PC-3 (cell line): ENCODE measurements at regions not wholly inside any gene's neighbourhood (a gene's known extent, or its start where the extent isn't known, plus 50 kb on each side); places are given as distances from the start of the nearest gene placed in this dataset.

ENCODE experiments used
- ATAC-seq: fragments of 200-7000 bp; cut with Tn5 transposase; 2 replicates; pipeline ENCODE4 v1.9.1; 2020; ENCODE audit warnings: mild to moderate bottlenecking, moderate library complexity
- BruUV-seq: library from RNA; stranded (reverse); fragments of 400-500 nt; replicated peaks from 2 replicates; lab custom pipeline; 2021; lab: Mats Ljungman, UMichigan
- CTCF ChIA-PET: fragments of 300-600 bp; sonication (Branson Sonifier 250); formaldehyde crosslinking; loops from one replicate; lab custom pipeline; 2022; ENCODE audit warnings: antibody characterized with exemption; lab: Charles Lee
- POLR2A ChIA-PET: fragments of 300-600 bp; sonication (Branson Sonifier 250); formaldehyde crosslinking; loops from one replicate; lab custom pipeline; 2022; ENCODE audit warnings: antibody characterized with exemption; ENCODE audit not compliant: unreplicated experiment; lab: Charles Lee
- DNase-seq: peaks from one replicate; pipeline ENCODE4 v3.0.0-alpha.2; 2015
- H2AFZ ChIP-seq: fragments of 300-600 bp; sonication (generic); 2 replicates; pipeline ENCODE4 v1.6.0; 2016; ENCODE audit warnings: antibody characterized with exemption, low read length
- H3F3A ChIP-seq: fragments of 300-600 bp; sonication (generic); one replicate; pipeline ENCODE4 v1.6.0; 2017; ENCODE audit warnings: antibody characterized with exemption, low read length, control low read depth, mild to moderate bottlenecking; ENCODE audit not compliant: unreplicated experiment
- H3K27ac ChIP-seq: fragments of 300-600 bp; sonication (generic); 2 replicates; pipeline ENCODE4 v1.5.1; 2016; ENCODE audit warnings: mild to moderate bottlenecking, low read length
- H3K27me3 ChIP-seq: fragments of 300-600 bp; sonication (generic); 2 replicates; pipeline ENCODE4 v1.6.1; 2016; ENCODE audit warnings: low read length, mixed read lengths
- H3K36me3 ChIP-seq: fragments of 300-600 bp; sonication (generic); 2 replicates; pipeline ENCODE4 v1.6.1; 2016; ENCODE audit warnings: low read depth, mixed run types, low read length, mixed read lengths
- H3K4me1 ChIP-seq: fragments of 300-600 bp; sonication (generic); 2 replicates; pipeline ENCODE4 v1.5.1; 2016; ENCODE audit warnings: low read length; ENCODE audit not compliant: insufficient read depth
- H3K4me2 ChIP-seq: fragments of 300-600 bp; sonication (generic); 2 replicates; pipeline ENCODE4 v1.6.0; 2016; ENCODE audit warnings: low read length
- H3K4me3 ChIP-seq: fragments of 300-600 bp; sonication (generic); 2 replicates; pipeline ENCODE4 v1.5.1; 2016; ENCODE audit warnings: mild to moderate bottlenecking, low read length, mixed read lengths
- H3K79me2 ChIP-seq: fragments of 300-600 bp; sonication (generic); 2 replicates; pipeline ENCODE4 v1.6.1; 2017; ENCODE audit warnings: low read length, mixed read lengths
- H3K9ac ChIP-seq: fragments of 300-600 bp; sonication (generic); 2 replicates; pipeline ENCODE4 v1.6.0; 2016; ENCODE audit warnings: mild to moderate bottlenecking, low read length
- H3K9me2 ChIP-seq: fragments of 300-600 bp; sonication (generic); replicated peaks from 2 replicates; pipeline ENCODE4 v1.6.1; 2016; ENCODE audit warnings: mixed run types, low read length, mixed read lengths
- H3K9me3 ChIP-seq: fragments of 300-600 bp; sonication (generic); 2 replicates; pipeline ENCODE4 v1.6.1; 2016; ENCODE audit warnings: low read length, mixed read lengths
- H4K20me1 ChIP-seq: fragments of 300-600 bp; sonication (generic); 2 replicates; pipeline ENCODE4 v1.6.1; 2016; ENCODE audit warnings: low read length, mixed read lengths
- CTCF ChIP-seq: fragments of 300-600 bp; sonication (generic); conservative IDR thresholded peaks from 2 replicates; pipeline ENCODE4 v1.5.1; 2017; ENCODE audit warnings: antibody characterized with exemption, low read depth, mild to moderate bottlenecking, low read length
- EZH2 ChIP-seq: fragments of 300-600 bp; sonication (generic); IDR thresholded peaks from one replicate; pipeline ENCODE4 v1.6.1; 2017; ENCODE audit warnings: antibody characterized with exemption, mild to moderate bottlenecking, low read length; ENCODE audit not compliant: unreplicated experiment
- EZH2phosphoT487 ChIP-seq: fragments of 300-600 bp; sonication (generic); IDR thresholded peaks from 2 replicates; pipeline ENCODE4 v1.6.1; 2018; ENCODE audit warnings: mild to moderate bottlenecking, antibody characterized with exemption, low read length, borderline replicate concordance
- intact Hi-C: fragments of 100-400 bp; cut with micrococcal nuclease; formaldehyde crosslinking; loops from 2 replicates; pipeline ENCODE4 v1.9.0; 2023

DNA sequence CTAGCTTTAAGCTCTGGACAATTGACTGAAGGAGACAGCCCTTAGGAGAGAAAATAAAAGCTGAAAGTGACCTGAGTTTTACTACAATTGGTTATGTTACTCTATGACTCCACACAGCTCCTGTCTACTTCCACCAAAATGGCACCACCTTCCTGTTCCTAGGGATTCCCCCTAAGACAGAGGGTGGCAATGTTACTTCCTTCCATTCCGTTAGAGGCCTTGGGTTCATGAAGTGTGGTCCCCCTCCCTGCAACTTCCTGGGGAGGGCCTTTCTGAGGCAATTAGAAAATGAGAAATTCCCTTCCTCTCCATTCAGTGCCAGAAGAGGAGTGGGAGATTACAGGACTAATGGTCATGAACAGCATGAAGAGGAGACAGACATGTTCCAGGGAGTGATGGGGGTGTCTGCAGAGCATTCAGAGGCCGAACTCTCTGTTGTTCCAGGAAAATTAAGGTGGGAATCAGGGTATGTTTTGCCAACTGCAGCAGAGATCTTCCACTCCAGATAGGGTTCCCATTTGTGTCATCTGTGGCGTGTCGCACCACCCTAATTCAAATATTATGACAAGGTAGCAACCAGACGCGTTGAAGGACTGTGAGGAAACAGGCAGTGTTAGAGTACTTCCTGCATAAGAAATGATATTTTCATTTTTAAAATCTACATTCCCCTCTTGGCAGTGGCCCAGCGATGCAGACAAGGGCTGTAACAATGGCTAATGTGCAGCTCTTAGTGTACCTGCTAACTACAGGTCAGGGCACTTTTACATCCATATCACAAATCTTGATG lies 53.1 kb upstream of the TRIM67 start:
- Histone ChIP-seq H3F3A (no peaks in the 10 kb centered on the region), H3K79me2 (no peaks in the 10 kb centered on the region), H3K4me2 (no peak overlapping the region), H3K27me3 (peaks cover 58% of the 10 kb centered on the region), H3K9ac (no peak overlapping the region), H3K36me3 (no peaks in the 10 kb centered on the region), H3K9me2 (no peaks in the 10 kb centered on the region), H4K20me1 (no peaks in the 10 kb centered on the region), H3K4me1 (no peaks in the 10 kb centered on the region), H2AFZ (no peak overlapping the region), H3K27ac (no peak overlapping the region), H3K9me3 (no peaks in the 10 kb centered on the region), H3K4me3 (no peak overlapping the region)
- no TSS peak for BruUV-seq
- CTCF ChIA-PET: no interaction called here
- POLR2A ChIA-PET: no interaction called here
- DNase-seq: no peak
- intact Hi-C loops: no loop called here
- no peak for TF ChIP-seq CTCF
- TF ChIP-seq EZH2: no peak
- no peak for TF ChIP-seq EZH2phosphoT487
- ATAC-seq: no peak

GRCh38 chr1:231107600-231108326 lies 54.1 kb upstream of the TRIM67 start:
- ATAC-seq: no peak
- no peak overlapping the region for H2AFZ ChIP-seq
- no peaks in the 10 kb centered on the region for H4K20me1 ChIP-seq
- DNase-seq: no peak
- H3K9me3 ChIP-seq: no peaks in the 10 kb centered on the region
- no peaks in the 10 kb centered on the region for H3F3A ChIP-seq
- no peak overlapping the region for H3K4me3 ChIP-seq
- H3K27ac ChIP-seq: no peak overlapping the region
- no peaks in the 10 kb centered on the region for H3K9me2 ChIP-seq
- H3K4me1 ChIP-seq: no peaks in the 10 kb centered on the region
- H3K79me2 ChIP-seq: no peaks in the 10 kb centered on the region
- ChIA-PET CTCF (no interaction called here), POLR2A (no interaction called here)
- H3K27me3 ChIP-seq: peaks cover 56% of the 10 kb centered on the region
- intact Hi-C loops: no loop called here
- no TSS peak for BruUV-seq
- no peak overlapping the region for H3K4me2 ChIP-seq
- no peaks in the 10 kb centered on the region for H3K36me3 ChIP-seq
- H3K9ac ChIP-seq: no peak overlapping the region
- TF ChIP-seq CTCF (no peak), EZH2 (no peak), EZH2phosphoT487 (no peak)

DNA sequence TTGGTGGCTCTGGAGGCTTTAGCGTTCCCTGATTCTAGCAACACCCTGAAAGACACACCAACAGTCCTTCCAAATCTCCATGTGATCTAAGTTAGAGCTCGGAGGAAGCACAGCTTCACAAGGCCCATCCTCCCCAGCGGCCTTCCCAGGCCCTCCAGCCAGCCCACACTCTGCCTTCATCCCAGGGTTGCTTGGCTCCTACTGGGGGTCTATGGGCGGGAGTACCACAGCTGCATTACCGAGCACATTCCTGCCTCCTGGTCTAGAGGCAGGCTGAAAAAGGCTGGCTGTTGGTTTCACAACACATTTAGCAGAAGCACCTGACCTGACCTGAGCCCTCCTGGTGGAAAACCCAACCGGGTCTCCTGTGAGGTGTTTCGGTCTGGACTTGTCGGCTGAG lies 54.7 kb upstream of the TRIM67 start:
- Histone ChIP-seq H3K9me3 (no peaks in the 10 kb centered on the region), H2AFZ (no peak overlapping the region), H3K4me2 (no peak overlapping the region), H3K27me3 (peaks cover 56% of the 10 kb centered on the region), H3K79me2 (no peaks in the 10 kb centered on the region), H3F3A (no peaks in the 10 kb centered on the region), H3K27ac (no peak overlapping the region), H3K9ac (no peak overlapping the region), H3K9me2 (no peaks in the 10 kb centered on the region), H3K4me1 (no peaks in the 10 kb centered on the region), H4K20me1 (no peaks in the 10 kb centered on the region), H3K36me3 (no peaks in the 10 kb centered on the region), H3K4me3 (no peak overlapping the region)
- ATAC-seq: no peak
- POLR2A ChIA-PET: no interaction called here
- CTCF ChIA-PET: no interaction called here
- no peak for DNase-seq
- BruUV-seq: no TSS peak
- intact Hi-C loops: no loop called here
- no peak for TF ChIP-seq EZH2phosphoT487
- no peak for TF ChIP-seq CTCF
